Stimulated activated CD8-positive, alpha-beta memory T cell treated with anti-CD3 and anti-CD28 coated beads, Interleukin-15, amount 100 ng/mL, for 48 hours (primary cell): ENCODE measurements at regions not wholly inside any gene's neighbourhood (a gene's known extent, or its start where the extent isn't known, plus 50 kb on each side); places are given as distances from the start of the nearest gene placed in this dataset.
"Not testable (repeated sequence)": the region's sequence is repeated elsewhere in the genome, so short reads cannot be mapped to it uniquely, and the experiment has no call there.

Source experiments
- DNase-seq, 2 donors: peaks; one replicate each; pipeline ENCODE4 v3.0.0-alpha.2; 2020; ENCODE audit warnings: low read depth in 2 of 2

- DNase-seq = no peak
These were observed 504.9 kb upstream of the AMELY start for GRCh38 chrY:7416406-7416805.

GRCh38 chrY:7415157-7415633 lies 503.6 kb upstream of the AMELY start:
- no peak for DNase-seq

GRCh38 chrY:7390056-7390455 lies 478.5 kb upstream of the AMELY start:
- DNase-seq = no peak

- no peak for DNase-seq
These were observed 471.4 kb upstream of the AMELY start for GRCh38 chrY:7382988-7383387.

- DNase-seq = no peak
These were observed 465.5 kb upstream of the AMELY start for GRCh38 chrY:7377091-7377490.

- DNase-seq = not testable (repeated sequence)
These were observed 462.9 kb upstream of the AMELY start for GRCh38 chrY:7374485-7374884.

GRCh38 chrY:7371953-7372352 lies 460.4 kb upstream of the AMELY start:
- not testable (repeated sequence) for DNase-seq

- not testable (repeated sequence) for DNase-seq
These were observed 459.5 kb upstream of the AMELY start for GRCh38 chrY:7371026-7371425.

- no peak for DNase-seq
These were observed 448.0 kb upstream of the AMELY start for GRCh38 chrY:7359520-7359919.

GRCh38 chrY:7358103-7358752 lies 446.7 kb upstream of the AMELY start:
- DNase-seq = no peak

GRCh38 chrY:7355891-7356290 lies 444.3 kb upstream of the AMELY start:
- DNase-seq = not testable (repeated sequence)

GRCh38 chrY:7344661-7345060 lies 433.1 kb upstream of the AMELY start:
- DNase-seq = no peak

- no peak for DNase-seq
These were observed 431.7 kb upstream of the AMELY start for GRCh38 chrY:7343261-7343660.

- DNase-seq = not testable (repeated sequence)
These were observed 431.2 kb upstream of the AMELY start for GRCh38 chrY:7342732-7343131.

GRCh38 chrY:7339391-7340087 lies 428.0 kb upstream of the AMELY start:
- no peak for DNase-seq

- DNase-seq = no peak
These were observed 424.7 kb upstream of the AMELY start for GRCh38 chrY:7336023-7336873.

- DNase-seq = no peak
These were observed 422.9 kb upstream of the AMELY start for GRCh38 chrY:7334449-7334848.

GRCh38 chrY:7326296-7327246 lies 415.0 kb upstream of the AMELY start:
- peak in 1 of 2 donors; percentile 44 for DNase-seq

GRCh38 chrY:7325531-7325930 lies 414.0 kb upstream of the AMELY start:
- no peak for DNase-seq

- DNase-seq = no peak
These were observed 409.2 kb upstream of the AMELY start for GRCh38 chrY:7320751-7321150.

- not testable (repeated sequence) for DNase-seq
These were observed 408.6 kb upstream of the AMELY start for GRCh38 chrY:7320171-7320570.
